HG03139 (cell line): ENCODE measurements at regions not wholly inside any gene's neighbourhood (a gene's known extent, or its start where the extent isn't known, plus 50 kb on each side); places are given as distances from the start of the nearest gene placed in this dataset.
"Not testable (repeated sequence)": the region's sequence is repeated elsewhere in the genome, so short reads cannot be mapped to it uniquely, and the experiment has no call there.

Experiments used
- ATAC-seq: cut with Tn5 transposase; IDR thresholded peaks from one replicate; pipeline ENCODE4 v1.9.1; 2021; ENCODE audit not compliant: unreplicated experiment

DNA sequence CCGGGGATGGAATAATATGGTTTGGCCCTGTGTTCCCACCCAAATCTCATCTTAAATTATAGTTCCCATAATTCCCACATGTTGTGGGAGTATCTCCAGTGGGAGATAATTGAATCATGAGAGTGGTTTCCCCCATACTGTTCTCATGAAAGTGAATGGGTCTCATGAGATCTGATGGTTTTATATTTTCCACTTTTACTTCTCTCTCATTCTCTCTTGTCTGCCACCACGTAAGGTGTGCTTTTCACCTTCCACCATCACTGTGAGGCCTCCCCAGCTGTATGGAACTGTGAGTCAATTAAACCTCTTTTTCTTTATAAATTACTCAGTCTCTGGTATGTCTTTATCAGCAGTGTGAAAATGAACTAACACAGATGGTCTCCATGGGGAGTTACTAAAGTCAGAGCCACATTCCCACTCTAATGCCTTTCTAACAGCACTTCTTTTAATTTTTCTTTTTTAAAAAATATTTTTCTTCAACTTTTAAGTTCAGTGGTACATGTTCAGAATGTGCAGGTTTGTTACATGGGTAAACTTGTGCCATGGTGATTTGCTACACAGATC lies 306.6 kb downstream of the DTHD1 start:
- ATAC-seq = no peak

DNA sequence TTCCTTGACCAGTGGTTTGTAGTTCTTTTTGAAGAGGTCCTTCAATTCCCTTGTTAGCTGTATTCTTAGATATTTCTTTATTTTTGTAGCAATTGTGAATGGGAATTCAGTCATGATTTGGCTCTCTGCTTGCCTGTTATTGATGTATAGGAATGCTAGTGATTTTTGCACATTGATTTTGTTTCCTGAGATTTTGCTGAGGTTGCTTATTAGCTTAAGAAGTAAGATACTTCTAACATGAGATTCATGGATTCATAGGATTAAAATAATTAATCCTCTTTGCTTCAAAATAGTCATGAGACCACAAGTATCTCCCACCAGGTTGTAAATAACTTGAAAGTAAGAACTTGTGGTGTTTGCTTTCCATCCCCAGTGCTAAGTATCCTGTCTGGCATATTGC lies 308.9 kb downstream of the DTHD1 start:
- no peak for ATAC-seq

DNA sequence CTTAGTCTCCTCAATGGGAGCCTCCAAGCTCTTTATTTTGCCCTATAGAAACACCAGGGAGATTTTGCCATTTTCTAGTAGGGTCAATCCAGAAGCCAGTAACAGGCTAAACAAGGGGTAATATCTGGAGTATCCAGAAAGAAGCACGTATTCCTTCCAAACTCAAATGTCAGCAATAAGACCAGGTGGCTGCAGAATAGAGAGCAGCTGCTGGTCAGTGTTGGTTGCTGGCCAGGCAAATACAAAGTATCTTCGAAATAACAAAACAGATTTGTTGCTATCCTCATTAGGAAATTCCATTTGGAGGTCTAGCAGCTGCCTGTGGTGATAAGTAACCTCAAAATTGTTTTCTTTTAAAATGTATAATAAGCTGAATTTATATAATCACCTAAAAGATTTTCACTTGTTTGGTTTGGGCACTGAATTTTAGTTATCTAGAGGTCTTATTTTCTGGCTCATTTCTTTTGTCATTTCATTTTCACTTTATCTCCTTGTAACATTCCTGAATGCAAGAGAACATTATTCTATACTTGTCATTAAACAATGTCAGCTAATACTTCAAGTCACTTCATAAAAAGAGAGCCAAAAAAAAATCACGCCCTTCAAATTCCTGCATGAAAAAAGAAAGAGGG lies 320.6 kb downstream of the DTHD1 start:
- ATAC-seq = no peak

DNA sequence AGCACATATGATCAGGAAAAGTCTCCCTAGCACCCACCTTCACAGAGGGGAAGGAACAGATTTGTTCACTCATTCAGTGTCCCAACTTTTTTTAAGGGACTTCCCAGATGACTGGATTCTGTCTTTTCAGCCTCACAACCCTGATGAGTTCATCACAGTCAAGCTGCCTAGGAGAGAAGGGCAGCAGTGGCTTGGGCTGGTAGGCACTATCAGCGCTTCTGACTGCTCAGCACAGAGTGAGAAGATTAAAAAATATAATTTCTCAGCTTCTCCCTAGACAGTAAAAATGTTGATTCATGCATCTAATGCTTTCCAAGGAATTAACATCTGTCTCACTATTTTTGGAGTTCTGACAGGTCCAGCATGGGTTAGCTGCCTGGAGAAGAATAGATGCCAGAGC lies 328.2 kb downstream of the DTHD1 start:
- ATAC-seq = no peak

DNA sequence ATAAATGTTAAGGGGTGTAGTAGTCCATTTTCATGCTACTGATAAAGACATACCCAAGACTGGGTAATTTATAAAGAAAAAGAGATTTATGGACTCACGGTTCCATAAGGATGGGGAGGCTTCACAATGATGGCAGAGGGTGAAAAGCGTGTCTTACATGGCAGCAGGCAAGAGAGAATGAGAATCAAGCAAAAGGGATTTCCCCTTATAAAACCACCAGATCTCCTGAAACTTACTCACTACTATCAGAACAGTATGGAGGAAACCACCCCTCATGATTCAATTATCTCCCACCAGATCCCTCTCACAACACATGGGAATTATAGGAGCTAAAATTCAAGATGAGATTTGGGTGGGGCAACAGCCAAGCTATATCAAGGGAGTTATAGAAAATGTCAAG lies 329.2 kb downstream of the DTHD1 start:
- no peak for ATAC-seq

DNA sequence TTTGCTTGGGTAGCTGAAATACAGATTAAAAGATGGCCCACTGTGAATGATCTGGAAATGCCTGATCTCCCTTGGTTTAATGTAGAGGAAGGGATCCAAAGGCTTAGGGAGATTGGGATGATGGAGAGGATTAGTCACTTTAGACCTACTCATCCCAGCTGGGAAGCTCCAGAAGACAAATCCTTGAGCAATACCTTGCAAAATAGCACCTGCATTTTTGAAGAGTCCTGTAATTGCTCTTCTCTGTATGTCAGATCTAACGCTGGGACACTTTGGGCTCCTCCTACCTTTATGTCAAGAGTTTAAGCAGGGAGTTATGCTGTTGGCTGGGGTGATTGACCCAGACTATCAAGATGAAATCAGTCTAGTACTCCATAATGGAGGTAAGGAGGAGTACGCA lies 331.7 kb downstream of the DTHD1 start:
- ATAC-seq = not testable (repeated sequence)

DNA sequence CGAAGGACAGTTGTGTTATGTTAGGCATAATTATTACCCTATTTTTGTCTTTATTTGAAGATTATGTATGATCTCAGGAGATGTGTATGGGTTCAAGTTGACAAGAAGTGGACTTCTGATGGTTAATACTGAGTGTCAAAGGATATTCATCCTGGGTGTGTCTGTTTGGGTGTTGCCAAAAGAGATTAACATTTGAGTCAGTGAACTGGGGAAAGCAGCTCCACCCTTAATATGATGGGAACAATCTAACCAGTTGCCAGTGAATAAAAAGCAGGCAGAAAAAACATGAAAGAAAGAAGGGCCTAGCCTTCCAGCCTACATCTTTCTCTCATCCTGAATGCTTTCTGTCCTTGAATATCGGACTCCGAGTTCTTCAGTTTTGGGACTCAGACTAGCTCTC lies 332.6 kb downstream of the DTHD1 start:
- ATAC-seq = no peak

DNA sequence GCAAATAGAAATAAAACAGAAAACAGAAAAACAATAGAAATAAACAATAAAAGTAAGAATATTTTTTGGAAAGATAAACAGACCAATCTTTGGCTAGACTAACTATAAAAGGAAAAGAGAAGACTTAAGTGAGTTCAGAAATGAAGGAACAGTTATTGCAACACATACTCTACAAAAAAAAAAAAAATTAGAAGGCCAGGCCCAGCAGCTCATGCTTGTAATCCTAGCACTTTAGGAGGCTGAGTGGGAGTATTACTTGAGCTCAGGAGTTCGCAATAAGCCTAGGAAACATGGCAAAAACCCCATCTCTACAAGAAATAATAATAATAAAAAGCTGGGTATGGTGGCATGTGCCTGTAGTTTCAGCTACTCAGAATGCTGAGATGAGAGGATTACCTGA lies 336.7 kb downstream of the DTHD1 start:
- ATAC-seq = no peak

DNA sequence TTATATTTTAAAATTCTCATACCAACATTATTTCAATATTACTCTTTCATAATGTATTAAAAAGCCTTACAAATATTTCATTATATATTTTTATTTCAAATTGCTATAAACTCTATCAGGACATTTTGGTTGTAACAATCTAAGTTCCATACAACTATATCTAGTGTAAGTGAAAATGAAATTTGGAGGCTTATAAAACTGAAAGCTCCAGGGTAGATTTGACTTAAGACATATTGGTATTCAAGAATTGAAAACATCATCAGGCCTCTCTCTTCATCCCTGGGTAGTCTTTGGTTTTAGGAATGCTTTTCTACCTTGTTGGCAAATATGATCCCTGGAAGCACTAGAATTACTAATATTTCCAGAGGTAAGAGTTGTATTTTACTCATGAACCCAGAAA lies 342.6 kb downstream of the DTHD1 start:
- ATAC-seq = no peak

DNA sequence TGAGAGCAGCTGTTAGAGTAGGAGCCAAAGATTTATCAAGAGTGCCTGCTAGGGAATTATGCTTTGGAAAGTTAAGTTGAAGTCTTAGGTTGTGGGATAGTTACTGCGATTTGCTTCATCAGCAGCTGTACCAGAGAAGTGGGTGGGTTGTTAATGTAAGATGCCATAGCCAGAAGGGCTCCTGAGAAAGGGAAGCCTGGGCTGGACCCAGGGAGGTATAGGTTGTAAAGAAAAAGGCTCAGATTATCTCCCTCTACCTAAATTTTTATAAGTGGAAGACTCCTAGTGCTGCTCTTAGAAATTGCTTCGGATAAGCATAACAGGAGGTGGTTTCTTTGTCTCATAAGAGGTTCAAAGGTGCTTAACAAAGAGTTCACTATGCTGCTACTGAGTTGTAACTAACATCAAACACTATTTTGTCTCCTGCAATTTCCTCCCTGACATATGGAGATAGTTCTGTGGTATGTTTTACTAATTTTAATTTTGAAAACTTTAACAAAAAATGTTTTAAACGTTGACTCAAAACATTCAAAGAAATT lies 356.9 kb downstream of the DTHD1 start:
- ATAC-seq = no peak

DNA sequence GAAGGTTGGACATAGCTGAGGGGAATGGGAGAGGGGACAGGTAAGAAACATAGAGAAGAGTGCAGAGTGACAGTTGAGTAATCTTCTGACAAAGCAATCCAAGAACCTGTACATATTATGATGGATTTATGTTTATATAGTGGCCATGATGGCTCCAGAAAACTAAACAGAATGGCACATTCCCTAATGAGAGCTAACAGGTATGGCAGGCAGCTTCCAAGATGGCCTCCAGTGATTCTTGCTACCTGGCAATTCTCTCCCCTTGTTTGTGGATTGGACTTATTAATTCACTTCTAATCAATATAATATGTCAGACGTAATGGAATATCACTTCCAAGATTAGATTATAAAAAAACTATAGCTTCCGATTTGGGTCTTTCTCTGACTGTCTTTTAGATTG lies 359.5 kb downstream of the DTHD1 start:
- no peak for ATAC-seq

DNA sequence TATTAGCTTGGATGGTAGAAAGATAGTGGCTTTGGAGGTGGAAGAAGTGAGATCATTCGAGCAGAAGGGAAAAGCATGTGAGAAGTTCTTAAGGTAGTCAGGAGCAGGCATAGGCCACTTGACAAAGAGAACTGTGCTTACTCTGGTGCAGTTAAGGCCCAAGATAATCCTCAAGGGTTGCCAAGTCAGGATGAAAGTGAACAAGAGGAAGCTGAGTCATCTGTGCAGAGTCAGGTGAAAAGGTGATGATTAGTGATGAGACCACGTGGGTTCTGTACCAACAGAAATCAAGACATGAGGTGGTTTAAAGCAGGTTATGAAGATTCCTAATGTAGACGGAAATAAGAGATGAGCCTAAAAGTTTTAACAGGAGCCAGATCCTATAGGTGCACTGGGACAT lies 369.8 kb downstream of the DTHD1 start:
- peak; percentile 96 for ATAC-seq

DNA sequence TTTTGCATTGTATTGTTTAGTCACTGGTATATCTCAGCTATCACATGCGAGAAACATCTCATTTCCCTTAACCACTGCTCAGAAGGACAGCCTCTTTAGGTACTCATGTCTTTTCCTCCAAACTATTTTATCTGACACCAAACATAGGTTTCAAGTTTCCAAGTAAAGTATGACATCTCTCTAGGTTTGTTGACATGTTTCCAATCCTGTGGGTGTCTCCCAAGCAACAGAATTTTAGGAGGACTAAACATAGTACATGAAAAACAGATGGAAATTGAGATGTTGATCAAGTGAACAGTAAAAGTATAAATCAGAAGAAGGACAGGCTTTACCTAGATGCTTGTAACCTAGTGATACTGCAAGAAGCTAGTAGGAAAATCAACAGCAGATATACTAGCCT lies 371.4 kb downstream of the DTHD1 start:
- ATAC-seq = no peak

DNA sequence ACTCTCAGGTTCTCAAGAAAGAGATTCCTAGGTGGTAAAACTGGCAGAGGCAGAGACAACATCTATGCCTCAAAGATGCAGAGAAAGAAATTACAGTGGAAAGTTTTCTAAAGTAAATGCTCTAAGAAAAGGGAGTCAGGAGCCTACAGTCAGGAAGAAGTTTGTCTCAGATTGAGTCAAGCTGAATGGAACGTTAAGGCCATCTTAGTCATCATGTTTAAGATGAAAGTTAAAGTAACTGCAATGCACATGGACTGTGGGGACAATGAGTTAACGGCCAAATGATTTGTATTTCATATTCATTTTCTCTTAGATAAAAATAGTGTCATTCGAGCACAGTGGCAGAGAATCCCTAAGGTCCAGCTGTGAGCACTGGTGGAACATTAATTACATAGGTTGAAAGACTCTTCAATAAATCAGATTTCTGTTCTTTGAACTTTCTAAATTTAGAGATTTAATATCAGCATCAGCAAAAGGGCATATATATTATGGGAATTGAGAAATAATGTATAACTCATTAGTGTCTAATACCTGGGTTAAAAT lies 384.6 kb downstream of the DTHD1 start:
- no peak for ATAC-seq

DNA sequence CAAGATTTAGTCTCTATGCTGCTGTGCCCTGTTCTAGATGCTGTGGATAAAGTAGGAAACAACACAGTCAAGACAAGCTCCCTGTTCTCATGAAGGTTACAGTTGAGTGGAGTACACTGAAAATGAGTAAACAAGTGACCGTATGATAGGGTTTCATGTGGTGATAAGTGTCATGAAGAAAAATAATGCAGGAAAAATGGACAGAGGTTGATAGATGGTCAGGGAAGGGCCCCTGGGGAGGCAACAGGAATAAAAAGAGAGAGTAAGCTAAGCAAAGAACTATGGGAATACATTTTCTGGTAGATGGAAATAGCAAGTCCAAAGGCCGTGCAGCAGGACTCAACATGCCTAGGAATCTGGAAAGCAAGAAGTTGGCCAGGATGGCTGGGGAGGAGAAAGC lies 394.0 kb downstream of the DTHD1 start:
- ATAC-seq = no peak

DNA sequence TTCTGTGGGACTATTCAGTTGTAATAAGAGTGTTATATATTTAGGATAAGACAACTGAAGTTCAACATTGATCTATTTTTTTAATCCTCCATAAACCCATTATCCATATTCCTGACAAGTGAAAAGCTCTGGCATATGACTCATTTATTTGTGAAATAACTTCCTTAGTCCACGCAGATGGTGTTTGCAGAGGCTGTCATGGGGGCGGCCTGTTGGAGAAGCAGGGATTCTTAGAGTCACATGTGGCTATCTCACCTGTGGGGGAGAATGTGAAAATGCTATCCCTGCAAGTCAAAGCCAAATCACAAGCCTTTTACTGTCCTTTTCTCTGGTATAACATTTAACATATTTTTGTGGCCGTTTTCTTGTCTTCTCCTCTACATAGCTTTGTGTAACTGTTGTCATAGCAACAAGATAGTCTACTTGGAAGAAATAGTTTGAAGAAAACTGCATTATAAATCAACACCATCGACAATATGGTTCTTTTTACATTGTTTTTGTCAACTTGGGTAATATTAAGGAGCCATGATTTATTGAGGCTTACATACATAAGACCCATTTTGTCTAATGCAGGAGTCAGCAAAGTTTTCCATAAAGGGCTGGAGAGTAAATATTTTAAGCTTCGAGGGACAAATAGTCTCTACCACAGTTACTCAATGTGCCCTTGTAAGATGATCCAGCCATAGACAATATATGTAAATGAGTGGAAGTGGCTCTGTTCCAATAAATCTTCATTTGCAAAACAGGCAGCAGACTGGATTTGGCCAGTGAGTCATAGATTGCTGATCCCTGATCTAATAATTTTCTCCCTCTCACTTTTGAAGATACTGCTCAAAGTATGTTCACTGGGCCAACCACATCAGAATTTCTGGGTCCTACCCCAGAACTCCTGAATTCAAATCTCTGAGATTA lies 395.0 kb downstream of the DTHD1 start:
- no peak for ATAC-seq

DNA sequence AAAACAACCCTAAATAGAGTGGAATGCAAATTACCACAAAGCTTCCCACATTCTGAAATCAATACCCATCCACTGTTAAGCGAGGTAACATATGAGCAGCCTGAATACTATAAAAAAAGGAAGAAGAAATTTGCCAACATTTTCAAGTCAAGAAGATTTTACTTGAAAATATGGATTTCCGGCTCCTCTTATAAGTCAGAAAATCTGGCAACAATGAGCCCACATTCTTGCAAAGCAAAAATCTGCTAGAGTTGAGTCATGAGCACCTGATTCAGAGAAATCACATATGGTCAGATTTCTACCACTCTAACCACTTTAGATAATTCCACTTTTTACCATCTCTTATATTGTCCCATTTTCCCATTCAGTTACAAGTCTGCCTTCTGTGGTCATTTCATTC lies 395.7 kb downstream of the DTHD1 start:
- ATAC-seq = no peak

DNA sequence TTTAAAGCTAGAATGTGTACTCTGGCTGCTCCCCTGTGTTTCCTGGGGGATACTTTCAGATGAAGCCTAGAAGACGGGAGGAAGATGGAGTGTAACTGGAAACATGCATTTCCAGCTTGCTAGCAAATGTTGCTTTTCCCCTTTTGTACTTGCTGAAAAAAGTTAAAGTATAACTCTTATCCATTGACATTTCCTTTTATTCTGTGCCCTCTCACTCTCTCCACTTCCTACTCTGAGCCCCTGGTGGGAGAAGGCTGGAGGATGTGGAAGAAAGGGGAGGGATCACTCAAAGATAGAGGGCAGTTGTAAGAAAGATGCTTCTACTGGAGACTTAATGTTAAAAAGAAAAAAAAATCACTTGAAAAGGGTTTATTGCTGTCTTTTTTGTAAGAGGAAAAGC lies 396.5 kb downstream of the DTHD1 start:
- ATAC-seq = no peak

DNA sequence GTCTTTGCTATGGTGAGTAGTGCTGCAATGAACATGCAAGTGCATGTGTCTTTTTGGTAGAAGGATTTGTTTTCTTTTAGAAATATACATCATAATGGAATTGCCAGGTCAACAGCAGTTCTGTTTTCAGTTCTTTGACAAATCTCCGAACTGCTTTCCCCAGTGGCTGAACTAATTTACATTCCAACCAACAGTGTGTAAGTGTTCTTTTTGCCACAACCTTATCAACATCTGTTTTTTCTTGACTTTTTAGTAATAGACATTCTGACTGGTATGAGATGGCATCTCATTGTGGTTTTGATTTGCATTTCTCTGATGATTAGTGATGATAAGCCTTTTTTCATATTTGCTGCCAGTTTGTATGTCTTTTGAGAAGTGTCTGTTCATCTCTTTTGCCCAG lies 406.3 kb downstream of the DTHD1 start:
- no peak for ATAC-seq

DNA sequence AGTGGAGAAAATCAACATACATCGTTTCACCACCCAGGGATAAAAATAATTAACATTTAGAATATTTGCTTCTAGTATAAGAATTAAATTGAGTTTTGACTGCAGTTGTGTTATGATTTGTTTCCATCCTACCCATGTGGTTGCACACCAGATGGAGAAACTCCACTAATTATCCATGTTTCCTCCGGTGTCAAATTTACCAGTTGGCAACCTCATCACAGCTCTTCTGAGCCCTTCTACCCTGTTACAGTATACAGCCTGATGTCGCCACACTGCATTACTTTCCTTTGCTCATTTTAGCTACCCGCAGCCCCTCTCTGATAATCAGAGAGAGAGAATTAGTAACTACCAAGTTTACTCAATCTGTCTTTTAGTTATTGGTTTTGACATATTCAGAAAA lies 411.2 kb downstream of the DTHD1 start:
- no peak for ATAC-seq

DNA sequence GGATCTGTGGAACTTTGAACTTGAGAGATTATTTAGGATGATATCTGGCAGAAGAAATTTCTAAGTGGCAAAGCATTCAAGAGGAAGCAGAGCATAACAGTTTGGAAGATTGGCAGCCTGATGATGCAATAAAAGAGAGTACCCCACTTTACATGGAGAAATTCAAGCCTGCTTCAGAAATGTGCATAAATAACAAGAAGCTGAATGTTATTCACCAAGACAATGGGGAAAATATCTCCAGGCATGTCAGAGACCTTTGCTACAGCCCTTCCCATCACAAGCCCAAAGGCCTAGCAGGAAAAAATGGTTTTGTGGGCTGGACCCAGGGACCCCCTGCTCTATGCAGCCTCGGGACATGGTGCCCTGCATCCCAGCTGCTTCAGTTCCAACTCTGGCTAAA lies 420.8 kb downstream of the DTHD1 start:
- ATAC-seq = no peak

DNA sequence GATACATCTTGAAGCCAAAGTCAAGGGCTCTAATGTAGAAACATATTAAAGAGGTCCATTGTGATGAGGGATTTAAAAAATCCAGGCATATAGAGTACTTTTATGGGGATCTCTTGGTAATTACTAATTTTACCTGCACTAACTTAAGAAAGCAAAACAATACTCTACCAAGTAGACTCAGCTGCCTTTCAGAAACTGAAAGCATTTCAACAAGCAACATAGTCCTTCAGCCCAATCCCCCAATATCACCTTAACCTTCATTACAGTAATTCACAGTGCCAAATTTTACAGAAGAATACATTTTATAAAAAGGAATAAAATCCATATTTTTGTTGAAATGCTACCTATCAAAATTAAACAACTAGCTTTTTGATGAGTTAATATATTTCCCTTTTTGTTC lies 422.9 kb downstream of the DTHD1 start:
- ATAC-seq = no peak
